Lung microvascular endothelial cell (primary cell): ENCODE measurements at regions not wholly inside any gene's neighbourhood (a gene's known extent, or its start where the extent isn't known, plus 50 kb on each side); places are given as distances from the start of the nearest gene placed in this dataset.

Source experiments
- DNase-seq, 2 donors: peaks; one replicate each; pipeline versions ENCODE4 v3.0.0 to v3.0.0-alpha.2; 2010; ENCODE audit warnings: low read depth in 2 of 2

DNA sequence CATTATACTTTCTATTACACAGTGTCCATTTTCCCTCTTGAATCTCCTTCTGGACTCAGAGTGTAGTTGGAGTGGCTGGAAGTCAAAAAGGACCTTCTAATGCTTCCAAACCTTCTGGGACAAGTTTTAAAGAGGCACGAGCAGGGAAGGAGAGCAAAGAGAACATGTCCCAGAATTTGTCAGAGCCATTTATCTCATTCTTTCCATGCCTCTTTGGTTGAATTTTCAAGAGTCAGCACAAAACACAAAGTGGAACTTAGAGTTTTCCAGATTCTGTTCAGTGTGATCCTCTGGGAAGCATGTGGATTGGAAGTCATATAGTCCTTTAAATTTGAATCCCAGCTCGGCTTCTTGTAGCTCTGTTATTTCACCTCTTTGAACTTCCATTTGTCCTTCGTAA, 138.2 kb upstream of the PWP1 start:
- no peak for DNase-seq

DNA sequence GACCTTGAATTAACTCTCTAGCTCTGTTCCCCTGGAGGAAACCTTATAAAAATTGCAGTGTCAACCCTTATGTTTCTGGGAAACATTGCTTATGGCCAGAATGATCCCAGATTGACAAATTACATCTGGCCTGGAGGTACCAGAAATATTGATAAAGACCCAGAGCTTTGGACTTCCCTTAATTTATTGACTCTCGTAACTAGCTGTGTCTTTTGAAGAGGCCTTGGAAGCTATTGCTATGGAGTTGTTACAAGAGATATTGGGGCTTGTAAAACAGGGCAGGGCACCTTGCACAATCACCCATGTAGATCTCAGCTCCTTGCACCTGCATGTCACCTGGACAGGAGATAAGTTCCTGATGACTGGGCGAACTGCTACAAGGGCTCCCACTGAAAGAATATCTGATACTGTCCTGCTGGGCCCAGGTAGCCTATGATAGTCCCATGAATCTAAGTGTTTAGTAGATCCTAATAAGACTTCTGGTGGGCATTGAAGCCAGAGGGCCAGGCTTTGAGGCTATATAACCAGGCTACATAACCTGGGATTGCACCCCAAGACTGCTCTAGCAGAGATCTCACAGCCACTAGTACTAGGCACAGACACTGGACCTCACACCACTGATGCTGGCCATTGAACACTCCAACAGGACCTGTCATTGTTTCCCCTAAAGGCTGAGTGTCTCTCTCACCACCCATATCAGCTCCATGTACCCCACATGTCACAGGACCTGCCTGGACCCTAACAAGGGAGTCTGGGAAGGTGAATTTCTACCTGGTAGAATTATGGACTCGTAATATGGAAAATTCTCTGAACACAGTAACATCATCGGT, 135.7 kb upstream of the PWP1 start:
- DNase-seq, result no peak

DNA sequence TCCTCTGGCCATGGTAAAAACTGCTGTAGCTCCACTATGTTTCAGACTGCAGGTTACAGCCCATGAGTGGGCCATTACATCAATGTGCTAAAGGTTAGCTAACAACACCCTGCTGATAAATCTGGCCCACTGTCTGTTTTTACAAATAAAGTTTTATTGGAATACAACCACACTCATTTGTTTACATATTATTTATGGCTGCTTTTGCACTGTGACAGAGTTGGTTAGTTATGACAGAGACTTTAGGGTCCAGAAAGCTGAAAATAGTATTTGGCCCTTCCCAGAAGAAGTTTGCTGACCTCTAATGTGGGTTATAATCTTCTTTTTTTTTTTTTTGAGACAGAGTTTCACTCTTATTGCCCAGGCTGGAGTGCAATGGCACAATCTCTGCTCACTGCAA, 134.2 kb upstream of the PWP1 start:
- DNase-seq, result no peak

DNA sequence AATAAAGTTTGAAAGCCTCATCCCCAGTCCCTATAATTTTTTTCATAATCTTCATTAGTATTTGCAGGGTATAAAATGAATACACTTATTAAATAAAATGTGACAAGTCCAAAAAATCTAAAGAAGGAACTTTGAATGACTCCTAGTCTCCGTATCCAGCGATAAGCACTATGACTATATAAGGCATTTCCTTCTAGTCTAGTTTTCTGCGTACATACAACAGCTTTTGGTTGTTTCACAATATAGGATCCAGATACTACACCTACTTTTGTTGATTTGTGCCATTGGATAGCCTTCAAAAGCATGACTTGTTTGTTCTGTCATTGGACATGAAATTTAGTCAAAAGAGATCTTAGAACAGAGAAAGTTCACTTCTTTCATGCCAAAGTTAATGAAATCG, 133.3 kb upstream of the PWP1 start:
- DNase-seq, result no peak

DNA sequence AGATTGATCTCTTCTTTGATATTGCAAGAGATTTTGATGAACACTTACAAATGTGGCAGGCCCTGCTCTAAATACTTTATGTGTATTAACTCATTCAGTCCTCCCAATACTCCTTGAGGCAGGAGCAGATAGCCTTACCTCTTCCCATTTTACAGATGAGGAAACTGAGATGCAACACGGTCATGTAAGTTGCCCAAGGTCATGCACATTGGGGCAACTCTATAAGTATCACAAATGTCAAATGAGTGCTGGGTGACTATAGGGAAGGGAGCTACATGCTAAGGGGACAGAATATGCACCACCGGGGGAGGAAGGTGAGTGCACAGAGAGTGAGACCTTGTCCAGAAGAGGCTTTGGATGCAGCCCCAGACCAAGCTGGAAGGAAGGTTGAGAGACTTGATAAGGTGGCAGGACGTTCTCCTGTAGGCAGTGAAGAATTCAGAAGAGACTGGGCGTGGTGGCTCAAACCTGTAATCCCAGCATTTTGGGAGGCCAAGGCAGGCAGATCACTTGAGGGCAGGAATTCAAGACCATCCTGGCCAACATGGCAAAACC, 132.3 kb upstream of the PWP1 start:
- no peak for DNase-seq

DNA sequence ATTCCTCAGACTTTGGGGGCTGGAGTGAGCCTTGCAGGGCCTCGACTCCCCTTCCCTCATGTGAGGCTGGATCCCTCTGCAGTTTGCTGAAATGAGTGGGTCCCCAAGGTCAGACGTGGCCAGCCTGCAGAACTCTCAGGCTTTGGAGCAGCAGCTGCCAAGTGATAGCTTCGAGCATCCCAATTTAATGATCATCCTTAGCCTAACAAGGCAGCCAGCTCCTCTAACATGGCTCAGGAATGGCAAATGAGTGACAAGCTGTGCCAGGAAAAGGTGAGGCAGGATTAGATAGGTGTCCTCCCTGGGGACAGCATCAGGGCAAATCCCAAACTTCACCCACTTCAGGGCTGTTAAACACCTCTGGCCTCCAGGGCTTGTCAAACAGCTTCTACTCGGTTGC, 130.7 kb upstream of the PWP1 start:
- no peak for DNase-seq

DNA sequence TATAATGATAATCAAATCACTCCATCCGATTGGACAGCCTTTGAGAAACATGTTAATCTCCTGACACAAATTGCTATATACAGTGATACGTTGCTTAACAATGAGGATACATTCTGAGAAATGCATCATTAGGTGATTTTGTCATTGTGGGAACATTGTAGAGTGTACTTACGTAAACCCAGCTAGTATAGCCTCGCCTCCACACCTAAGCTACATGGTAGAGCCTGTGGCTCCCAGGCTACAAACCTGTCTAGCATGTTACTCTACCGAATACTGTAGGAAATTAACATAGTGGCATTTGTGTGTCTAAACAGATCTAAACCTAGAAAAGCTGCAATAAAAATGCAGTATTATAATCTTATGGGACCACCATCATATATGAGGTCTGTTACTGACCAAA, 128.6 kb upstream of the PWP1 start:
- no peak for DNase-seq

DNA sequence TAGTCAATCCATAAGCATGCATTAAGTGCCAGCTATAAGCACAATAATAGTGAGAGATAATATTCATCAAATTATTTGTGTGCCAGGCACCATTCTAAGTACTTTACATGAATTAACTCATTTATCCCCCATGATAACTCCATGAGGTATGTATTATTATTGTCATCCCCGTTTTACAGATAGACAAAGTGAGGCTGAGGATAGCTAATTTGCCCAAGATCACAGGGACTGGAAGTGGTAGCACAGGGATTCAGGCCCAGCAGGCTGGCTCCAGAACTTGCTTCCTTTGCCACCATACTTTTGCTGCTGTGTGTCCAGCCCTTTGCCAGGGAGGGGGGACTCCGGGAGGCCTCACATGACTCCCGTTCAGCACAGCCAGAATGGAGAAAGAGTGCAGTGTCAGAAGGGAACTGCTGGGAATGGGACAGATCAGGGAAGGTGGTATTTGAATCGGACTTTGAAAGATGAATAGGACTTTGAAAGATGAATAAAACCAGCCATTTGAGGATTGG, 128.0 kb upstream of the PWP1 start:
- DNase-seq, result no peak

DNA sequence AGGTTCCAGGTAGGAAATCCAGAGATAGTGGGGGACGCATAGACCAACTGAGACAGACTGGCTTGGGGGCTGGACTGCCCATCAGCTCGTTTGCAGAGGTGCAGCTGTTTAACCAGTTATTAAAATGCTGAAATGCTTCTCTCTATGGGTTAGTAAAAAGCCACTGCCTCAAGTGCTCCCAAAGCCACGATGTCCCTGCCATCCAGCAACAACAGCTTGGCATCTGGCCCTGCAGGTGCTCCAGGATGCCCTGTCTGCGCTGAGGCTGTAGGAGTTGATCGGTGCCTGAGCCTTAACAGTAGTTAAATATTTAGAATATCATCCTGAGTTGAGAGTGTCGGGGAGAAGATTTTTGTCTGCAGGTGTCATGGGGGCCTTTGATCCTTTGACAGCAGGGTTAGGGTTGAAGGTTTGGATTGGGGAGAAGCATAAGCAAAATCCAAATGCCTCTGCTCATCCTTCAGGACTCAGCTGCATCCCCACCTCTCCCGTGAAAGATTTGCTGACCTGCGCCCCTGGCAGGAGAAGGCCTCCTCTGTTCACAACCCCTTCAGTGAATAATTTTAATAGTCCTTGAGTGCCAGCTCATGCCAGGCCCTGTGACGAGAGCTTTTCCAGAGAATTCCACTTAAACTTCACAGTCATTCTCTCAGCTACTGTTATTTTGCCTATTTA, 127.3 kb upstream of the PWP1 start:
- DNase-seq, result no peak

DNA sequence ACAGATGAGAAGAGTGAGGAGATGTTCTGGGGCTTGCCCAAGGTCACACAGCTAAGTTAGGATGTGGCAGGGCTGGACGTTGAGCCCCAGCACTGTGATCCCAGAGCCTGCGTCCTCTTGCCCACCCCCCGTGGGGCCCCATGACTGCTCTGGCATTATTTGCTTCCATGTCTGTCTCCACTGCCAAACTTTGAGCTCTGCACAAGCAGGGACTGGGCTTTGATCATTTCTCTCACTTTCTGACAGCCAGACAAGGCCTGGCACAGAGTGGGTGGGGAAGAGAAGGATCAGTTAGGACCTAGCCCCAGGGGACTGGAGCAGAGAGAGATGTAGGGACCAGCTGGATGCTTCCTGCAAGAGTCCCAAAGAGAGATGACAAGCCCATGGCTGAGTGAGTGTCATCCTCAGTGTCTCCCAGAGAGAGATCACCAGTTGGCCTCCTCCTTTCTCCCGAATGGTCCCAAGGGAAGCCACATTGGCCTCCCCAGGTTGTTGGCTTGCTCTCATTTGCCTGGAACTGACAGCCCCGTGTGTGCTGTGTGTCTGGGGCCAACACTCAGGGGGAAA, 126.7 kb upstream of the PWP1 start:
- no peak for DNase-seq

DNA sequence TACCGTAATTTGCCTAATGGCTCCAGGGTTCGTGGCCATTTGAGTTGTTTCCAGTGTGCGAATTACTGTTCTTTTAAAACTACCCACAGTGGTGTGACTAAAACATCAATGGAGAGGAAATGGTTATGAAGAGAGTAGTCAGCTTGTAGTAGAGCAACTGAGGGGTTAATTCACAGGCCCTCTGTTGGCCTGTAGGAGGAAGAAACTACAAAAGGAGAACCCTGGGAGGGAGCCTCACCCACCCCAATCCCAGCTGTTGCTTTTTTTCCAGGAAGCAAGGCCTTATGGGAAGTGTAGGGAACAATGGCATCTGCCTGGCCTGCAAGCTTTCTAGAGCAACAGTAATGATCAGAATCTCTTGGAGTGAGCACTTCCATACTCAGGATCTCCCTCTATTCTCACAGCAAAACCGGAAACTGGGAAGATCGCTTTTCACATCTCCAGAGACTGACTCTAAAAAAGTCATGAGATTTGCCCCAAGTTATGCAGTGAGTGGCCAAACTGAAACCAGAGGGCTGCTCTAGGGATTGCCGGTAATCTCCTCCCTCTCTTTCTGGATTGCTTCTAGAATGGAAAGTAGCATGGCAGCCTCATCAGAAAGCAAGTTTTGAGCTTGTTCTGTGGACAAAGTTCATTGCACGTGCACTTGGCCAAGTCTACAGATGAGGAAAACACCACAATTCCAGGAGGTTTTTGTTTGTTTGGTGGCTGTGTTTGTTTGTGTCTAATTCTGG, 125.3 kb upstream of the PWP1 start:
- DNase-seq, result no peak

DNA sequence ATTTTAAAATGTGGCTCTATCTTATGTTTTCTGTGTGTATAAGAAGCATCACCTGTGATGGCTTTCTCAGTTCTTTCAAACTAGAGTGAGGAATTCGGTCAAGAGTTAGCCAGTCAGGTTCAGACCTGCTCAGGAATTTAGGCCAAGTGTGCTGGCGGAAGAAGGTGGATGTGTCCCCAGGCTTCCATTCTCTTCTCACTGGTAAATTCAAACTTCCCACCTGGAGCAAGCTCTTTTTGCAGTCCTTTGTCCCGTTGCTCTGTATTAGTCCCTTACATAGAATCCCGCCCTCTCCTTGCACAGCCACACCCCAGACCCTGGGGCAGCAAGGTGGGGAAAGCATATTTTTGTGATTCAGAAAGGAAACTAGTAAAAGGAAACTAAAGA, 124.7 kb upstream of the PWP1 start:
- DNase-seq, result no peak

DNA sequence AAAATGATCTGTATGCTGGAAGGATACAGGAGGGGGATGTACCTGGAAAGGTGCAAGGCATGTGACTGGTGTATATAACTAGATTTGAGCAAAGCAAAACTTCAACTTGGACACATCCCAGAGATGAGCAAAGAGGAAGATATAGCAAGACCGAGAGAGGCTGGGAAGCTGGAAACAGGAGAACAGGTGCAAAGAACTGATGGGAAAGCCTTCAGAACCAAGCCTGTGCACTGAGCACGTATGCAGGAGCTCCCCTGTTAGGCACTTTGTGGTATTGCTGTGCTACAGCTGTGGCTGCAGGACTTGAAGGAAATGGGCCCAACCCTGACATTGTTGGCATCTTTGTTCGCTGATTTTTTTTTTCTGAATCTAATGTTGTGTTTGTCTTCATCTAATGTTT, 120.7 kb upstream of the PWP1 start:
- DNase-seq, result peak; percentile 12 to 49

DNA sequence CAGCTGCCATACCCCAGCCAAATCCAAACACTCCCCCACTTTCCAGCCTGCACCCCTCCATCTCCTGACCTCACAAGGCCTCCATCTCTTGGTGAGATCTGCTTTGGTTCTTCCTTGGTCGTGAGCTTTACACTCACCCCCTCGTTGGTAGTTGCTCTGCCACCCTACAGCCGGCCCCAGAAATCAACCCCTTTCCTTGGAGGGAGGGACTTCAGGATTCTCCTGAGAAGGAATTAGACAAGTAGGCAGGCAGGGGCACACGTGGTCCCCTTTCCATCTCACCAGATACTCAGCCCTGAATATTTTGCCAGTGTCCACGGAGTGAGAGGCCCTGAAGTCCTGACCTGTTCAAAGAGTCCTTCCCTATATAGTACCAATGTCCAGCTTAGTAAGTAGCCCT, 120.0 kb upstream of the PWP1 start:
- no peak for DNase-seq

DNA sequence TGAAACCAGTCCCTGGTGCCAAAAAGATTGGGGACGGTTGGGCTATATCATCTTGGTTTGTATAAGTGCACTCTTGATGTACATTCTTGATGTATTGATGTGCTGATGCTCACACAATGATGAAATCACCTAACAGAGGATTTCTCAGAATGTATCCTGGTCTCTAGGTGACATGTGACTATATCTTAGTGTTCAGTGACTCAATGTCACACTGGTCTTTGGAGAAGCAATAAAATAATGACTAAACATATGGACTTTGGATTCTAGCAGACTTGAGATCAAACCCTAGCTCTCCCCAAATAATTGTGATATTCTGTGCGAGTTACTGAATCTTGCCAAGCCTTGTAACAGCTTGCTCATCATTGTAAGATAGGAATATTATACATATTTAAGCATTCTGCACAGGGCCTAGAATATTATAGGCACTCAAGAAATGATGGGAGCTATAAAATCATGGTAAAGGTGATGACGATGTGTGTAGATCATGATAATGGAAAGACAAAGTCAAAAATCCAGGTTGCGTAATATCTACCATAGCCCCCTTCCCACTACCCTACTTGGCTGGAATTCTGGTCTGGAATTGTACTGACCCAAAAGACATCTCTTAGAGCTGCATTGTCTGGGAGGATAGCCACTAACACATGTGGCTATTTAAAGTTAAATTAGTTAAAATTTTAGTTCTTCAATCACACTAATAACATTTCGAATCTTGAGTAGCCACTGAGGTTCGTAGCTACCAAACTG, 117.6 kb upstream of the PWP1 start:
- DNase-seq, result no peak

DNA sequence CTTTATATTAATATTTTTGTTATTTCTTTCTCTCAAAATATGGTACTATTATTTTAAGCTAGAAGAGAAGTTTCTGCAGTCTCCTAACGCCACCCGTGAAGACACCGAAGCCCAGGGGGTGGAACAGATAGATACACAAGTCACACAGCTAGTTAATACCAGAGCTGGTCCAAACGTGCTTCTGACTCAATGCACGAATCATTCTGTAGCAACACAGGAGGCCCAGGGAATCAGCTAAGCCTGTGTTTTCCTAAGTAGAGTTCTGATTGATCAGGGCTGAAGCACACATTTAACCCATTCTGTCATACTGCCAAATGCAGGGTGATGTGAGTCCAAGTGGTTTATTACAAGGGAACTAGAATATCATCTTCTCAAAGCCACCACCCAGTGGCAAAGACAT, 116.9 kb upstream of the PWP1 start:
- DNase-seq, result no peak

DNA sequence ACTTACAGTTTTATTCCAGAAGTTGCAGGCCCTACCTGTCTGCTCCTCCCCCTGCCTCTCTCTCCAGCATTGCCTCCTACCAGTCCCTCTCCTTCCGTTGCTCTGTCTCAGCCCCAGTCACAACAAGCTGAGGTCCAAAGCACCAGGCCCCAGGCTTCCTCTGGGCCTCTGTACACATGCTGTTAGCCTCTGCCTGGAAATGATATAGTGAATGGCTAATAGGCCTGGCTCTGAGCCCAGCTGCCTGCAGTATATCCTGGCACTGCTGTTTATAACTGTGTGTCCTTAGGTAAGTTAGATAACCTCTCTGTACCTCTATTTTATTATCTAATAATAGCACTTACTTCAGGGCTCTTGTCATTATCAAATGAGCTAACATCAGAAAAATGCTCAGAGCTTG, 114.9 kb upstream of the PWP1 start:
- DNase-seq, result peak; percentile 71 to 90

DNA sequence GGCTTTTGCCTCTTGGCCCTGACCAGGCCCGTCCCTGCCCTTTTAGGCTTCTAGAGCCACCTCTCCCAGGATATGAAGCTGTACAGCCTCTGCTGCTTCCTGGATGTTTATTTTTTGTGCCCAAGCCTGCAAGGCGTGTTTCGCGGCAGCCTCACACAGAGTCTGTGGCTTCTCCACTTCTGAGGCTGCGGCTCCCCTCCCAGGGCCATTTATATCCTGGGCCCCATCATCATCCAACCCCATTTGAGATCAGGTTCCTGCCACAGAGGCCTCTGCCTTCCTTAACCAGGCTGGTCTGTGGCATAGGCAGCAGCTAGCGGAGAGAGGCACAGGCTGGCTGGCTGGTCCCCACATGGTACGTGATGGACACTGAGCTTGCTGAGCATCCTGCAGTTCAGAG, 114.1 kb upstream of the PWP1 start:
- DNase-seq, result no peak

DNA sequence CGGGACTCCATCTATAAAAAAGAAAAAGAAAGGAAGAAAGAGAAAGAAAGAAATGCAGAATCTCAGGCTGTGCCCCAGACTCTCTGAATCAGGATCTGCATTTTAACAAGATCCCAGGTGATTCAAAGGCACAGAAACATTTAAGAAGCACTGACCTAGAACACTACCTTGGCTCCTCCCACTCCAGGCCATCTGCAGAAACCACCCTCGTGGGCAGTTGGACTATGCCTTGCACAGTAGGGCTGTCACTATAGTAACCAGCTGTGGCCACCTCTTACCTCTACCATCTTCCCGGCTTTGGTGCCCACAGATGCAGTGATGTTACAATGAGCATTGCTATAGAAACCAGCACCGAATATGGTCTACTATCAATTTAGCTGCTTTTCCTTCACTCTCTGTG, 110.9 kb upstream of the PWP1 start:
- DNase-seq, result no peak

DNA sequence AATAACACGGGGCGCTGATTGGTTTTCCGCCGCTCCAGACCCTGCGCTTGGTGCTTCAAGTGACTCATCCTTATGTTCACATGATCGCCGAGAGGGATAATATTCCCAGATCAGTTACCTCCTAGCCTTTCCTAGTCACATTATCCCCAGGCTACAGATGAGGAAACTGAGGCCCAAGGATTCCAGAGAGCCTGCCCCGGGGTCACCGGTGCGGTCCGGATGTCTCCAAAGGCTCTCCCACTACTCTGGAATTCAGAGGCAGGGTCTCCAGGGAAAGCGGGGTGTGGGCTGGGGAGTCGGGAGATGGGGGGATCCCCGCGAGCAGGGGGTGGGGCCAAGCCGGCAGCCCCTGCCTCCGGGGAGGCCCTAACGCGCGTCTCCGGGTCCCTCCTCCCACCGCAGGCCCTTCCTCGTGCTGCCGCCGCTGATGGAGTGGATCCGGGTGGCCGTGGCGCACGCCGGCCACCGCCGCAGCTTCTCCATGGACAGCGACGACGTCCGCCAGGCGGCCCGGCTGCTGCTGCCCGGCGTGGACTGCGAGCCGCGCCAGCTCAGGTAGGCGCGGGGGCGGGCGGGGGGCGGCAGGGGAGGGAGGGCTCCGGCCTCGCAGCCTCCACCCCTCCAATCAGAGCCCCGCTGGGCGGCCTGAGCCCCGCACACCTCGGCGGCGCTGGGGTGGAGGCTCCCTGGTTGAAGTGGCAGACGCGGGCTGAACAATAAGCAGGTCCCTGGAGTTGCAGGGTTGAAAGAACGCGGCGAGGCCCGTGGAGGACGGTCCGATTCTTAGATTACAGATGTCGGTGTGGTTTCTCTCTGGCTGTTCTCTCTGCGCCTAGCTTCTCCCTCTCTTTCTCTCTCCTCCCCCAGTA, 104.6 kb upstream of the PWP1 start:
- DNase-seq, result peak; percentile 7 to 10
